Parathyroid adenoma (tissue), 2 donors: ENCODE measurements at regions not wholly inside any gene's neighbourhood (a gene's known extent, or its start where the extent isn't known, plus 50 kb on each side); places are given as distances from the start of the nearest gene placed in this dataset.

ENCODE experiments used
- H2AFZ ChIP-seq: fragments of 300-600 bp; sonication (generic); one replicate; pipeline ENCODE4 v1.7.0; 2017; ENCODE audit warnings: antibody characterized with exemption, mild to moderate bottlenecking
- H3K27ac ChIP-seq: fragments of 300-600 bp; sonication (generic); one replicate; pipeline ENCODE4 v1.7.0; 2017
- H3K27me3 ChIP-seq: fragments of 300-600 bp; sonication (generic); one replicate; pipeline ENCODE4 v1.7.0; 2017; ENCODE audit warnings: low read length; ENCODE audit not compliant: control insufficient read depth, insufficient read depth
- H3K36me3 ChIP-seq: fragments of 300-600 bp; sonication (generic); one replicate; pipeline ENCODE4 v1.7.0; 2017; ENCODE audit warnings: low read length; ENCODE audit not compliant: control insufficient read depth, insufficient read depth
- H3K4me1 ChIP-seq: fragments of 300-600 bp; sonication (generic); one replicate; pipeline ENCODE4 v1.7.0; 2017; ENCODE audit warnings: control low read depth
- H3K4me2 ChIP-seq: fragments of 300-600 bp; sonication (generic); one replicate; pipeline ENCODE4 v1.7.0; 2017; ENCODE audit warnings: low read length
- H3K4me3 ChIP-seq: fragments of 300-600 bp; sonication (generic); one replicate; pipeline ENCODE4 v1.7.0; 2017; ENCODE audit warnings: low read depth, low read length
- H3K79me2 ChIP-seq: fragments of 300-600 bp; sonication (generic); one replicate; pipeline ENCODE4 v1.7.0; 2017; ENCODE audit warnings: control low read depth
- H3K9ac ChIP-seq: fragments of 300-600 bp; sonication (generic); one replicate; pipeline ENCODE4 v1.7.0; 2017; ENCODE audit warnings: mild to moderate bottlenecking
- H3K9me3 ChIP-seq: fragments of 300-600 bp; sonication (generic); one replicate; pipeline ENCODE4 v1.7.0; 2017; ENCODE audit warnings: low read length; ENCODE audit not compliant: control insufficient read depth
- CTCF ChIP-seq: fragments of 300-600 bp; sonication (generic); IDR thresholded peaks from one replicate; pipeline ENCODE4 v1.7.0; 2017; ENCODE audit warnings: antibody characterized with exemption, mild to moderate bottlenecking
- donor health status: primary hyperparathyroidism.

GRCh38 chr5:163880302-163880701 lies 374.9 kb downstream of the MAT2B start:
- no peak for TF ChIP-seq CTCF
- H3K36me3 ChIP-seq: no peaks in the 10 kb centered on the region
- no peak overlapping the region for H3K9ac ChIP-seq
- H3K27ac ChIP-seq: no peak overlapping the region
- H3K27me3 ChIP-seq: no peaks in the 10 kb centered on the region
- no peaks in the 10 kb centered on the region for H3K4me1 ChIP-seq
- no peaks in the 10 kb centered on the region for H3K79me2 ChIP-seq
- H3K4me2 ChIP-seq: no peak overlapping the region
- no peak overlapping the region for H2AFZ ChIP-seq
- no peaks in the 10 kb centered on the region for H3K9me3 ChIP-seq
- H3K4me3 ChIP-seq: no peak overlapping the region

- Histone ChIP-seq H3K27ac (no peak overlapping the region), H3K4me3 (no peak overlapping the region), H3K9ac (no peak overlapping the region), H3K4me1 (no peaks in the 10 kb centered on the region), H3K4me2 (no peak overlapping the region), H2AFZ (no peak overlapping the region), H3K36me3 (no peaks in the 10 kb centered on the region), H3K27me3 (no peaks in the 10 kb centered on the region), H3K9me3 (no peaks in the 10 kb centered on the region), H3K79me2 (no peaks in the 10 kb centered on the region)
- TF ChIP-seq CTCF: no peak
Observed at GRCh38 chr5:163885117-163885516, 379.7 kb downstream of the MAT2B start.

- TF ChIP-seq CTCF: no peak
- Histone ChIP-seq H3K27ac (no peak overlapping the region), H3K4me2 (no peak overlapping the region), H3K4me1 (no peaks in the 10 kb centered on the region), H3K36me3 (no peaks in the 10 kb centered on the region), H3K9ac (no peak overlapping the region), H3K27me3 (no peaks in the 10 kb centered on the region), H3K9me3 (no peaks in the 10 kb centered on the region), H3K4me3 (no peak overlapping the region), H3K79me2 (no peaks in the 10 kb centered on the region), H2AFZ (no peak overlapping the region)
Observed at GRCh38 chr5:163887854-163888253, 382.4 kb downstream of the MAT2B start.

DNA sequence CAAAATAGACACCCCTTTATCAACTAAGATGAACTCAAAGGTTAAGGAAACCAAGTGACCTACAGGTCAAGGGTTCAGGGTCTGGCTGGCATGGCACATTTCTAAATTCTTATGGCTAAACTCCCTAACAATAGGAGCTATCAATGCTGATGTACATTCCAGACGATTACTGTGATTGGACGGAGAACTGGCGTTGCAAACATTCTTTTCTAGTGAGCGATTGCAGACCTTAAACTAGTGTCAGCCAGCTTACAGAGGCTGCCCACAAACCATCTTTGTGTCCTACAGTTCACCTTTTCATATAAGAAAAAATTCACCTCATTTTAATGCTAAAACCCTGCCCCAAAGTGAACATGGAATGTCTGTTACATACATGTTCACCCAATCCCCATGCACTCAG lies 382.9 kb downstream of the MAT2B start:
- no peaks in the 10 kb centered on the region for H3K9me3 ChIP-seq
- H3K9ac ChIP-seq: no peak overlapping the region
- no peak for TF ChIP-seq CTCF
- no peak overlapping the region for H3K4me3 ChIP-seq
- H3K79me2 ChIP-seq: no peaks in the 10 kb centered on the region
- H3K4me2 ChIP-seq: no peak overlapping the region
- H3K4me1 ChIP-seq: no peaks in the 10 kb centered on the region
- H2AFZ ChIP-seq: no peak overlapping the region
- H3K27me3 ChIP-seq: no peaks in the 10 kb centered on the region
- no peaks in the 10 kb centered on the region for H3K36me3 ChIP-seq
- no peak overlapping the region for H3K27ac ChIP-seq

- Histone ChIP-seq H2AFZ (no peak overlapping the region), H3K36me3 (no peaks in the 10 kb centered on the region), H3K4me2 (no peak overlapping the region), H3K9me3 (no peaks in the 10 kb centered on the region), H3K4me1 (no peaks in the 10 kb centered on the region), H3K79me2 (no peaks in the 10 kb centered on the region), H3K27me3 (no peaks in the 10 kb centered on the region), H3K9ac (no peak overlapping the region), H3K27ac (no peak overlapping the region), H3K4me3 (no peak overlapping the region)
- no peak for TF ChIP-seq CTCF
Observed at GRCh38 chr5:163889369-163889768, 383.9 kb downstream of the MAT2B start.
